HG02870 (cell line): ENCODE measurements at regions not wholly inside any gene's neighbourhood (a gene's known extent, or its start where the extent isn't known, plus 50 kb on each side); places are given as distances from the start of the nearest gene placed in this dataset.
"Not testable (repeated sequence)": the region's sequence is repeated elsewhere in the genome, so short reads cannot be mapped to it uniquely, and the experiment has no call there.

ENCODE experiments used
- ATAC-seq: cut with Tn5 transposase; IDR thresholded peaks from one replicate; pipeline ENCODE4 v1.9.1; 2021; ENCODE audit warnings: mild to moderate bottlenecking, moderate library complexity; ENCODE audit not compliant: unreplicated experiment

- no peak for ATAC-seq
These were observed 58.3 kb downstream of the C11orf87 start for GRCh38 chr11:109480251-109480650.

GRCh38 chr11:109486129-109486528 lies 64.1 kb downstream of the C11orf87 start:
- no peak for ATAC-seq

- no peak for ATAC-seq
These were observed 69.1 kb downstream of the C11orf87 start for GRCh38 chr11:109490953-109491635.

- ATAC-seq: no peak
These were observed 84.1 kb downstream of the C11orf87 start for GRCh38 chr11:109506115-109506514.

- no peak for ATAC-seq
These were observed 85.3 kb downstream of the C11orf87 start for GRCh38 chr11:109507331-109507730.

GRCh38 chr11:109507836-109508561 lies 86.0 kb downstream of the C11orf87 start:
- ATAC-seq: no peak

GRCh38 chr11:109508943-109509342 lies 87.0 kb downstream of the C11orf87 start:
- no peak for ATAC-seq

- no peak for ATAC-seq
These were observed 88.3 kb downstream of the C11orf87 start for GRCh38 chr11:109510316-109510715.

- ATAC-seq: no peak
These were observed 89.6 kb downstream of the C11orf87 start for GRCh38 chr11:109511598-109511997.

- no peak for ATAC-seq
These were observed 90.3 kb downstream of the C11orf87 start for GRCh38 chr11:109512249-109512648.

- ATAC-seq: no peak
These were observed 90.7 kb downstream of the C11orf87 start for GRCh38 chr11:109512680-109513079.

GRCh38 chr11:109514313-109515018 lies 92.5 kb downstream of the C11orf87 start:
- ATAC-seq: peak; percentile 51

GRCh38 chr11:109519253-109519652 lies 97.3 kb downstream of the C11orf87 start:
- ATAC-seq: no peak

GRCh38 chr11:109521571-109522086 lies 99.6 kb downstream of the C11orf87 start:
- ATAC-seq: no peak

- no peak for ATAC-seq
These were observed 100.2 kb downstream of the C11orf87 start for GRCh38 chr11:109522116-109522755.

- ATAC-seq: not testable (repeated sequence)
These were observed 103.6 kb downstream of the C11orf87 start for GRCh38 chr11:109525636-109526035.

GRCh38 chr11:109526061-109526460 lies 104.1 kb downstream of the C11orf87 start:
- no peak for ATAC-seq

GRCh38 chr11:109526931-109527330 lies 104.9 kb downstream of the C11orf87 start:
- no peak for ATAC-seq

GRCh38 chr11:109527496-109527895 lies 105.5 kb downstream of the C11orf87 start:
- no peak for ATAC-seq

- ATAC-seq: no peak
These were observed 125.5 kb downstream of the C11orf87 start for GRCh38 chr11:109547356-109548027.

- no peak for ATAC-seq
These were observed 130.4 kb downstream of the C11orf87 start for GRCh38 chr11:109552376-109552775.
